Prostate gland (tissue), 2 donors: ENCODE measurements at regions not wholly inside any gene's neighbourhood (a gene's known extent, or its start where the extent isn't known, plus 50 kb on each side); places are given as distances from the start of the nearest gene placed in this dataset.

ENCODE experiments used
- DNase-seq: peaks from one replicate; pipeline ENCODE4 v3.0.0-alpha.2; 2019; ENCODE audit warnings: low spot score
- H3K27ac ChIP-seq, 2 donors: fragments of 200-600 bp; sonication (generic); 2 replicates each; pipeline ENCODE4 v1.5.1; 2017 to 2019
- H3K27me3 ChIP-seq: fragments of 200-600 bp; sonication (generic); replicated peaks from 2 replicates; pipeline ENCODE4 v1.5.1; 2019; ENCODE audit not compliant: insufficient read depth
- H3K36me3 ChIP-seq, 2 donors: fragments of 200-600 bp; sonication (generic); 1 replicate in 1 of 2; 2 replicates in 1 of 2; pipeline versions ENCODE4 v1.5.1 to v1.8.1; 2017 to 2019
- H3K4me1 ChIP-seq: fragments of 200-600 bp; sonication (generic); replicated peaks from 2 replicates; pipeline ENCODE4 v1.5.1; 2019
- H3K4me3 ChIP-seq, 2 donors: fragments of 200-600 bp; sonication (generic); 2 replicates each; pipeline ENCODE4 v1.5.1; 2017 to 2019
- H3K9me3 ChIP-seq: fragments of 200-600 bp; sonication (generic); 2 replicates; pipeline ENCODE4 v1.5.1; 2017
- POLR2A ChIP-seq: fragments of 450-650 bp; IDR thresholded peaks from one replicate; pipeline ENCODE4 v1.6.1; 2016; ENCODE audit warnings: antibody characterized with exemption, mild to moderate bottlenecking
- POLR2AphosphoS5 ChIP-seq: sonication (generic); formaldehyde crosslinking; IDR thresholded peaks from one replicate; pipeline ENCODE4 v1.6.1; 2017; ENCODE audit warnings: antibody characterized with exemption
- WGBS: methylation state at CpG from one replicate; pipeline ENCODE4 v1.1.5; 2018; 5-methylcytosine and 5-hydroxymethylcytosine counted together
- intact Hi-C: fragments of 100-400 bp; cut with DNase I; formaldehyde crosslinking; loops from one replicate; pipeline ENCODE4 v1.14.2; 2022
- TF ChIP-seq, protein P1 (sequence below), 4 experiments: fragments of 200-600 bp in 2 of 4; fragments of 450-650 bp in 2 of 4; sonication (generic) in 2 of 4; IDR thresholded peaks; 1 replicate in 3 of 4; 2 replicates in 1 of 4; pipeline ENCODE4 v1.5.1; 2016 to 2019; ENCODE audit warnings: antibody characterized with exemption in 4 of 4, mild to moderate bottlenecking in 2 of 4, moderate library complexity in 2 of 4

DNA sequence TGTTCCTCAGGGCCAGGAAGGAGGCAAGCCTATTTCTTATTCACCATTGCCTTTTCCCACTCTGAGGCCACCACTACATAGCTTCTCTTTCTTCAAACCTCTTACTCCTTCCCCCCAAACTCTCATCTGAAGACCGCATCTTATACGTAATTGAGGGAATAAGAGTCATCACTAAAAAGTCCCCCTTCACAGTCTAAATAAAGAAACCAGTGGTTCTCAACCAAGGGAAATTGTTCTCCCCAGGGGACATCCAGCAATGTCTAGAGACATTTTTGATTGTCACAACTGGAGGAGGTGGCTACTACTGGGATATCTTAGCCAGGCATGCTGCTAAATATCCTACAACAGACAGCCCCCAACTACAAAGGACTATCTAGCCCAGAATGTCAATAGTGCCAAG lies 327.6 kb upstream of the CNR1 start:
- DNase-seq = no peak
- intact Hi-C loops = loop anchor here (10.0 kb wide), 1 partner anchor 559 kb away; no protein-coding TSS in a partner anchor
- H3K36me3 ChIP-seq = no peaks in the 10 kb centered on the region
- no peak for TF ChIP-seq POLR2AphosphoS5
- TF ChIP-seq, protein P1, sequence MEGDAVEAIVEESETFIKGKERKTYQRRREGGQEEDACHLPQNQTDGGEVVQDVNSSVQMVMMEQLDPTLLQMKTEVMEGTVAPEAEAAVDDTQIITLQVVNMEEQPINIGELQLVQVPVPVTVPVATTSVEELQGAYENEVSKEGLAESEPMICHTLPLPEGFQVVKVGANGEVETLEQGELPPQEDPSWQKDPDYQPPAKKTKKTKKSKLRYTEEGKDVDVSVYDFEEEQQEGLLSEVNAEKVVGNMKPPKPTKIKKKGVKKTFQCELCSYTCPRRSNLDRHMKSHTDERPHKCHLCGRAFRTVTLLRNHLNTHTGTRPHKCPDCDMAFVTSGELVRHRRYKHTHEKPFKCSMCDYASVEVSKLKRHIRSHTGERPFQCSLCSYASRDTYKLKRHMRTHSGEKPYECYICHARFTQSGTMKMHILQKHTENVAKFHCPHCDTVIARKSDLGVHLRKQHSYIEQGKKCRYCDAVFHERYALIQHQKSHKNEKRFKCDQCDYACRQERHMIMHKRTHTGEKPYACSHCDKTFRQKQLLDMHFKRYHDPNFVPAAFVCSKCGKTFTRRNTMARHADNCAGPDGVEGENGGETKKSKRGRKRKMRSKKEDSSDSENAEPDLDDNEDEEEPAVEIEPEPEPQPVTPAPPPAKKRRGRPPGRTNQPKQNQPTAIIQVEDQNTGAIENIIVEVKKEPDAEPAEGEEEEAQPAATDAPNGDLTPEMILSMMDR (IDR thresholded peaks at IDR 0.05) = no peak
- TF ChIP-seq POLR2A = no peak
- H3K9me3 ChIP-seq = no peaks in the 10 kb centered on the region
- 94% methylated on average over 2 of the region's 2 CpGs for WGBS
- no peaks in the 10 kb centered on the region for H3K27me3 ChIP-seq
- no peaks in the 10 kb centered on the region for H3K4me1 ChIP-seq
- H3K4me3 ChIP-seq = no peak overlapping the region
- no peak overlapping the region for H3K27ac ChIP-seq

DNA sequence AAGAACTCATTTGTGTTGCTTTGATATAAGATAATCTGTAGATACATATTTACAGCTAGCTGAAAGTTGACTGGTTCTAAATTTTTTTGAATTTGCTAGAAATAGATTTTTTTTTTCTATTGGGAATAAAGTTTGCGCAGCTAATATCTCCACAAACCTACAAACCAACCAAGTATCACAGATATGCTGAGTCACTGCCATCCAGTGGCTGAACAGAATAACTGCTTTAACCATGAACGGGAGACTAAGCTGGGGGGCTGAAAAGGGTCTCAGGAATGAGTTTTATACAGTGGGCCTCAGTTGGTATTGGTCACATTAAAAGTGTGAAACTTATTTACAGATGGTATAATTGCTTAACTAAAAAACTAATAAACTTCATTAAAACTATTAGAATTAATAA lies 326.7 kb upstream of the CNR1 start:
- intact Hi-C loops = loop anchor here (10.0 kb wide), 1 partner anchor 558 kb away; no protein-coding TSS in a partner anchor
- DNase-seq = no peak
- no peak for TF ChIP-seq POLR2AphosphoS5
- TF ChIP-seq, protein P1 (IDR thresholded peaks at IDR 0.05) = peak in 2 of 4 experiments; percentile 14 to 26
- Histone ChIP-seq H3K4me1 (no peaks in the 10 kb centered on the region), H3K27ac (no peak overlapping the region), H3K36me3 (no peaks in the 10 kb centered on the region), H3K4me3 (no peak overlapping the region), H3K27me3 (no peaks in the 10 kb centered on the region), H3K9me3 (no peaks in the 10 kb centered on the region)
- WGBS = 64% methylated on average over 2 of the region's 2 CpGs

DNA sequence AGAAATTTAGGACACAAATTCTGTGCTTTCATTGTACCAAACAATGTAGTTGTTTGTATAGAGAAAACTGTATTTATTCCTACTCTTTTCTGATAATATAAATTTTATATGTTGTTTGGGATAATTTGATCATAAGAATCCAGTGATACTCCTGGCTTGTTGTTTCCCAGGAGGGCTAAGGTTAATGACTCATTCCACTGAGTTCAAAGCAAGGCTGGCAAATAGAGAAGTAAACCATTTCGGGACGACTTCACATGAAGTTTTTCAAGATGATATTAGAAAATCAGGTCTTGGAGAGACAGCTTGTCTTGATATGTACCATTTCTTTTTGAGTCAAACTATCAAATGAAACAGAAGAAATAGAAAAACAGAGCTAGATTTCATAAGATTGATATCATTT lies 326.1 kb upstream of the CNR1 start:
- Histone ChIP-seq H3K9me3 (no peaks in the 10 kb centered on the region), H3K4me3 (no peak overlapping the region), H3K27me3 (no peaks in the 10 kb centered on the region), H3K4me1 (no peaks in the 10 kb centered on the region), H3K36me3 (no peaks in the 10 kb centered on the region), H3K27ac (no peak overlapping the region)
- DNase-seq = no peak
- TF ChIP-seq POLR2A = no peak
- TF ChIP-seq, protein P1 (IDR thresholded peaks at IDR 0.05) = no peak
- intact Hi-C loops = loop anchor here (10.0 kb wide), 1 partner anchor 557 kb away; no protein-coding TSS in a partner anchor
- 72% methylated on average over 2 of the region's 2 CpGs for WGBS

DNA sequence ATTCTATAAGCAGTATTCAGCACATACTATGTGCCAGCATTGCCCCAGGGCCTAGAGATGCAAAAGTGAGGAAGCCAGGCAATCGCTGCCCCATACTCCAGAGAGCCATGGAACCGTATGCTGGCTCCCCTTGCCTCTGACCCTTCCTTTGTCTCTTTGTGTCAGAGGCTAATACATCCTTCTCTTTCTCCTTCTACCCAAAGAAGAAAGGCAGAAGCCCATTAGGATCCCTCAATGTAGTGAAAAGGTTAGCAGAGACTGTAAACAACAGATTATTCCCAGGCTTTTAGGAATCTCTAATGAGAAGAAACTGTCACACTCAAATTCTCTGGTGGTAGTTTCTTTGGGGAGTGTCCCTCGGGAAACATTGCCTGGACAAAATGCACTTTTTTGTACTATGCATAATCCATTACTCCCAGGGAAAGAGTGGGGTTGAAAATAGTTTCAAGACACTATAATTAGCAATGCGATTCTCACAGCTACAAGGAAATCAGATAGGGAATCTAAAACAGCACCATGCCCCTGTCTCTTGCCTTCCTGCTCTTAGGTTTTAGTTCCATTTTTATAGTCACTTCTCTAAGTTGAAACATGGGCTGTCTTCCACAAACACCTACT lies 325.2 kb upstream of the CNR1 start:
- no peak for TF ChIP-seq POLR2A
- TF ChIP-seq POLR2AphosphoS5 = no peak
- TF ChIP-seq, protein P1 (IDR thresholded peaks at IDR 0.05) = no peak
- Histone ChIP-seq H3K4me1 (no peaks in the 10 kb centered on the region), H3K4me3 (no peak overlapping the region), H3K27ac (no peak overlapping the region), H3K9me3 (no peaks in the 10 kb centered on the region), H3K36me3 (no peaks in the 10 kb centered on the region), H3K27me3 (no peaks in the 10 kb centered on the region)
- intact Hi-C loops = loop anchor here (10.0 kb wide), 1 partner anchor 557 kb away; no protein-coding TSS in a partner anchor
- WGBS = 76% methylated on average over 4 of the region's 4 CpGs
- DNase-seq = no peak

DNA sequence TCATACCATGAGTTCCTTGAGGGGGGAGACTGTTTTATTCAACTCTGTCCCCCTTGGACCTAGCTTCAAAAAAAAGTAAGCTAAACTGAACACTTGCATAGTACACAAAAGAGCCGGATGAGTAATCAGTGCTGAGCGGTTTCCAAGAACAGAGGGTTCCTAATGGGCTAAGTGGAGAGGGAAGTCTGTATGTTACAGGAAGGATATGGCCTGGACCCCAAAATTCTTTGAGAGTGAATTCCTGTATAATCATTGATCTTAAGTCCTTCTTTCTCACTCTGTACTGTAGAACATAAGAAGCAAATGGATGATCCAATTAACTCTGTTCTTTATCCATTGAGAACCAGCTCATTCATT lies 324.7 kb upstream of the CNR1 start:
- no peak overlapping the region for H3K4me3 ChIP-seq
- intact Hi-C loops = loop anchor here (10.0 kb wide), 1 partner anchor 556 kb away; no protein-coding TSS in a partner anchor
- H3K9me3 ChIP-seq = no peaks in the 10 kb centered on the region
- no peak for DNase-seq
- H3K4me1 ChIP-seq = no peaks in the 10 kb centered on the region
- TF ChIP-seq POLR2AphosphoS5 (no peak), POLR2A (no peak)
- TF ChIP-seq, protein P1 (IDR thresholded peaks at IDR 0.05) = no peak
- H3K27me3 ChIP-seq = no peaks in the 10 kb centered on the region
- H3K27ac ChIP-seq = no peak overlapping the region
- no peaks in the 10 kb centered on the region for H3K36me3 ChIP-seq
- WGBS = 40% methylated on average over 2 of the region's 2 CpGs
